PC-3 (cell line): ENCODE measurements at regions not wholly inside any gene's neighbourhood (a gene's known extent, or its start where the extent isn't known, plus 50 kb on each side); places are given as distances from the start of the nearest gene placed in this dataset.

Source experiments
- CTCF ChIP-seq: fragments of 300-600 bp; sonication (generic); conservative IDR thresholded peaks from 2 replicates; pipeline ENCODE4 v1.5.1; 2017; ENCODE audit warnings: antibody characterized with exemption, low read depth, mild to moderate bottlenecking, low read length
- EZH2 ChIP-seq: fragments of 300-600 bp; sonication (generic); IDR thresholded peaks from one replicate; pipeline ENCODE4 v1.6.1; 2017; ENCODE audit warnings: antibody characterized with exemption, mild to moderate bottlenecking, low read length; ENCODE audit not compliant: unreplicated experiment
- EZH2phosphoT487 ChIP-seq: fragments of 300-600 bp; sonication (generic); IDR thresholded peaks from 2 replicates; pipeline ENCODE4 v1.6.1; 2018; ENCODE audit warnings: mild to moderate bottlenecking, antibody characterized with exemption, low read length, borderline replicate concordance

GRCh38 chr13:31952641-31953380, 78.8 kb upstream of the FRY start:
- TF ChIP-seq CTCF (no peak), EZH2 (no peak), EZH2phosphoT487 (no peak)
